Upper lobe of left lung (tissue), 6 donors: ENCODE measurements at regions not wholly inside any gene's neighbourhood (a gene's known extent, or its start where the extent isn't known, plus 50 kb on each side); places are given as distances from the start of the nearest gene placed in this dataset.

Source experiments
- ATAC-seq, 2 donors: fragments of 200-7000 bp; cut with Tn5 transposase; one replicate each; pipeline ENCODE4 v1.9.1; 2022; ENCODE audit warnings: mild to moderate bottlenecking in 2 of 2, moderate library complexity in 2 of 2; ENCODE audit not compliant: low FRiP score in 2 of 2
- DNase-seq, 2 donors: peaks; one replicate each; pipeline ENCODE4 v3.0.0-alpha.2; 2019 to 2020
- H3K27ac ChIP-seq, 4 donors: fragments of 200-600 bp; sonication (generic); one replicate each; pipeline ENCODE4 v1.5.1; 2016 to 2019
- H3K27me3 ChIP-seq, 4 donors: fragments of 200-600 bp; sonication (generic); one replicate each; pipeline ENCODE4 v1.5.1; 2017 to 2019
- H3K36me3 ChIP-seq, 4 donors: fragments of 200-600 bp; sonication (generic); one replicate each; pipeline ENCODE4 v1.5.1; 2016 to 2019
- H3K4me1 ChIP-seq, 4 donors: fragments of 200-600 bp; sonication (generic); one replicate each; pipeline ENCODE4 v1.5.1; 2018 to 2019
- H3K4me3 ChIP-seq, 4 donors: fragments of 200-600 bp; sonication (generic); one replicate each; pipeline ENCODE4 v1.5.1; 2017 to 2019; ENCODE audit warnings: mild to moderate bottlenecking in 2 of 4, moderate library complexity in 1 of 4
- H3K9me3 ChIP-seq, 4 donors: fragments of 200-600 bp; sonication (generic); one replicate each; pipeline ENCODE4 v1.5.1; 2018 to 2019
- EP300 ChIP-seq, 4 donors: sonication (generic); formaldehyde crosslinking; IDR thresholded peaks; one replicate each; pipeline ENCODE4 v1.5.1; 2017; ENCODE audit warnings: antibody characterized with exemption in 4 of 4, control low read depth in 2 of 4
- POLR2A ChIP-seq, 4 donors: fragments of 450-650 bp; IDR thresholded peaks; one replicate each; pipeline ENCODE4 v1.5.1; 2016 to 2017; ENCODE audit warnings: antibody characterized with exemption in 4 of 4, mild to moderate bottlenecking in 2 of 4
- POLR2AphosphoS5 ChIP-seq, 2 donors: sonication (generic); formaldehyde crosslinking; IDR thresholded peaks; one replicate each; pipeline ENCODE4 v1.5.1; 2017; ENCODE audit warnings: antibody characterized with exemption in 2 of 2
- WGBS, 2 donors: methylation state at CpG; one replicate each; pipeline ENCODE4 v1.1.5; 2017 to 2018; 5-methylcytosine and 5-hydroxymethylcytosine counted together
- TF ChIP-seq, protein P1 (sequence below), 6 experiments: fragments of 450-650 bp in 4 of 6; fragments of 200-600 bp in 2 of 6; sonication (generic) in 2 of 6; IDR thresholded peaks; one replicate each; pipeline ENCODE4 v1.5.1; 2016 to 2019; ENCODE audit warnings: antibody characterized with exemption in 6 of 6
- donor health status: DM: no; HTN: no; CAD: no; lungs with moderate emphysema.
- donor health status: DM: no; HTN: yes; CAD: no; lungs with severe emphysema.

DNA sequence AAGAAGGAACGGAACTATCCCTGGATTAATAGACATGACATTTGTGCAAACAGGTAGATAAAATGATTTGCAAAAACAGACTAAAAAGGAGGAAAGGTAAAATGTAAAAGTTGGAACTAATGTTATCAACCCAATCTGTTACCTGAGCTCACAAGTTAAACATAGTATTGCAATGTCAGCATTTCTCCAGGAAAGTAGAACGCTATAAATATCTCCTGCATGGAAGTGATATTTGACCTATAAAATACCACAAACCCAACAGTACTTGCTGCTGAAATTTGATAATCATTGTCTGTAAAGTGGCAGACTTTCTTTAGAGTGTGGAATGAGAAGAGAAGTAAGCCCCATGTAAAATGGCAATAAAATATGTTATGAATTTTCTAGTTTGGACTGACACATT, 1435.7 kb downstream of the LRFN5 start:
- Histone ChIP-seq H3K36me3 (no peaks in the 10 kb centered on the region), H3K27ac (no peak overlapping the region), H3K9me3 (no peaks in the 10 kb centered on the region), H3K27me3 (no peaks in the 10 kb centered on the region), H3K4me1 (no peaks in the 10 kb centered on the region), H3K4me3 (no peak overlapping the region)
- no peak for DNase-seq
- TF ChIP-seq EP300 (IDR thresholded peaks at IDR 0.05) (no peak), POLR2A (IDR thresholded peaks at IDR 0.05) (no peak), POLR2AphosphoS5 (IDR thresholded peaks at IDR 0.05) (no peak)
- TF ChIP-seq, protein P1, sequence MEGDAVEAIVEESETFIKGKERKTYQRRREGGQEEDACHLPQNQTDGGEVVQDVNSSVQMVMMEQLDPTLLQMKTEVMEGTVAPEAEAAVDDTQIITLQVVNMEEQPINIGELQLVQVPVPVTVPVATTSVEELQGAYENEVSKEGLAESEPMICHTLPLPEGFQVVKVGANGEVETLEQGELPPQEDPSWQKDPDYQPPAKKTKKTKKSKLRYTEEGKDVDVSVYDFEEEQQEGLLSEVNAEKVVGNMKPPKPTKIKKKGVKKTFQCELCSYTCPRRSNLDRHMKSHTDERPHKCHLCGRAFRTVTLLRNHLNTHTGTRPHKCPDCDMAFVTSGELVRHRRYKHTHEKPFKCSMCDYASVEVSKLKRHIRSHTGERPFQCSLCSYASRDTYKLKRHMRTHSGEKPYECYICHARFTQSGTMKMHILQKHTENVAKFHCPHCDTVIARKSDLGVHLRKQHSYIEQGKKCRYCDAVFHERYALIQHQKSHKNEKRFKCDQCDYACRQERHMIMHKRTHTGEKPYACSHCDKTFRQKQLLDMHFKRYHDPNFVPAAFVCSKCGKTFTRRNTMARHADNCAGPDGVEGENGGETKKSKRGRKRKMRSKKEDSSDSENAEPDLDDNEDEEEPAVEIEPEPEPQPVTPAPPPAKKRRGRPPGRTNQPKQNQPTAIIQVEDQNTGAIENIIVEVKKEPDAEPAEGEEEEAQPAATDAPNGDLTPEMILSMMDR (IDR thresholded peaks at IDR 0.05): no peak
- no peak for ATAC-seq
- 33 to 47% methylated on average over 2 of the region's 2 CpGs for WGBS, 2 donors

DNA sequence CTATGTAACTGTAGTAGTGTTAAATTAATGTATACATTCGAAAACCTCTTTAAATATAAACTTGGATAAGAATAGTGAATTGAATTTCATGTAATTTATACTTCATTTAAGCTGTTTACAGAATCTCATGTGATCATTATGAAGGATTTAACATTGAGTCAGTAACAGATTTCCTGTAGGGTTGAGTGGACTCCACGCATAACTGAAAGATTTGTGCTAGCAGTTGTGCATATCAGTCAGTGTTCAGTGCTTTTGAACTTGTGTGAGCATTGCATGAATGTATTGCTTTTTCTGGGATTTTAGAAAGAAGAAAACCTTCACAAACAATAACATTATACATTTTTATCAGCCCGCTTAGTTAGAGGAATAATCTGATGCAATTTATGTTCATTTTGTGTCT, 1435.3 kb downstream of the LRFN5 start:
- no peak overlapping the region for H3K4me3 ChIP-seq
- 61 to 70% methylated on average over 3 of the region's 3 CpGs for WGBS, 2 donors
- TF ChIP-seq, protein P1 (IDR thresholded peaks at IDR 0.05): no peak
- TF ChIP-seq EP300 (IDR thresholded peaks at IDR 0.05) (no peak), POLR2A (IDR thresholded peaks at IDR 0.05) (no peak), POLR2AphosphoS5 (IDR thresholded peaks at IDR 0.05) (no peak)

DNA sequence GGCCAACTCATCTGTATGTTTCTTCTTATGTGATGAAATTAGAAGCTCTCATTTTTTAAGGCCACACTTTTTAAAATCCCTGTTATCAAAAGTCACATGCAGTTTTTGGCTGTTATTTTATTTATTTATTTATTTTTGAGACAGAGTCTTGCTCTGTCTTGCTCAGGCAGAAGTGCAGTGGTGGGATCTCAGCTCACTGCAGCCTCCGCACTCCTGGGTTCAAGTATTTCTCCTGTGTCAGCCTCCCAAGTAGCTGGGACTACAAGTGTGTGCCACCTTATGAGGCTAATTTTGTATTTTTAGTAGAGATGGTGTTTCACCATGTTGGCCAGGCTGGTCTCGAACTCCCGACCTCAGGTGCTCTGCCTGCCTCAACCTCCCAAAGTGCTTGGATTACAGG, 1434.5 kb downstream of the LRFN5 start:
- H3K27ac ChIP-seq: no peak overlapping the region
- DNase-seq: no peak
- H3K36me3 ChIP-seq: no peaks in the 10 kb centered on the region
- no peak for ATAC-seq
- no peaks in the 10 kb centered on the region for H3K4me1 ChIP-seq
- no peaks in the 10 kb centered on the region for H3K27me3 ChIP-seq
- TF ChIP-seq POLR2AphosphoS5 (IDR thresholded peaks at IDR 0.05): no peak
- TF ChIP-seq, protein P1 (IDR thresholded peaks at IDR 0.05): no peak
- no peak for TF ChIP-seq POLR2A (IDR thresholded peaks at IDR 0.05)
- no peak for TF ChIP-seq EP300 (IDR thresholded peaks at IDR 0.05)
- no peak overlapping the region for H3K4me3 ChIP-seq
- 94 to 96% methylated on average over 3 of the region's 3 CpGs for WGBS, 2 donors
- no peaks in the 10 kb centered on the region for H3K9me3 ChIP-seq

More for the DNA sequence above, 1435.3 kb downstream of the LRFN5 start:
- no peak for ATAC-seq
- H3K4me1 ChIP-seq: no peaks in the 10 kb centered on the region
- H3K27ac ChIP-seq: no peak overlapping the region
- H3K36me3 ChIP-seq: no peaks in the 10 kb centered on the region
- no peaks in the 10 kb centered on the region for H3K27me3 ChIP-seq
- no peaks in the 10 kb centered on the region for H3K9me3 ChIP-seq
- DNase-seq: no peak

DNA sequence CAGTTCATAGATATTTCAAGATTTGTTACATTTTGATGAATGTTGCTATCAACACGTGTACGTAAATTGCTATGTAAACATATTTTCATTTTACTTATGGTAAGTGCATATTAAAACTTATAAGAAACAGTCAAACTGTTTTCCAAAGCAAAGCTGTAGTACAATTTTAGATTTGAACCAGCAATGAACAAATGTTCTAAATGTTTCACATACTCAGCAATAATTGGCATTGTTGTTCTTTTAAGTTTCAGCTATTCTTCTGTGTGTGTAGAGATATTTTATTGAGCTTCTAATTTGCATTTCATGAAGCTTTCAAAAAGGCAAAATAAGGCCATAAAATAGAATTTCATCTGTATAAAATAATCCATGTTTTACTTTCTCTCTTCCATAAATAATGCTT, 1433.2 kb downstream of the LRFN5 start:
- WGBS, 2 donors: 87 to 89% methylated on average over 2 of the region's 2 CpGs
- H3K27ac ChIP-seq: no peak overlapping the region
- no peaks in the 10 kb centered on the region for H3K9me3 ChIP-seq
- no peaks in the 10 kb centered on the region for H3K36me3 ChIP-seq
- H3K4me1 ChIP-seq: no peaks in the 10 kb centered on the region
- DNase-seq (no peak), ATAC-seq (no peak)
- H3K27me3 ChIP-seq: no peaks in the 10 kb centered on the region
- no peak overlapping the region for H3K4me3 ChIP-seq
- no peak for TF ChIP-seq POLR2A (IDR thresholded peaks at IDR 0.05)
- TF ChIP-seq POLR2AphosphoS5 (IDR thresholded peaks at IDR 0.05): no peak
- TF ChIP-seq EP300 (IDR thresholded peaks at IDR 0.05): no peak
- TF ChIP-seq, protein P1 (IDR thresholded peaks at IDR 0.05): no peak

DNA sequence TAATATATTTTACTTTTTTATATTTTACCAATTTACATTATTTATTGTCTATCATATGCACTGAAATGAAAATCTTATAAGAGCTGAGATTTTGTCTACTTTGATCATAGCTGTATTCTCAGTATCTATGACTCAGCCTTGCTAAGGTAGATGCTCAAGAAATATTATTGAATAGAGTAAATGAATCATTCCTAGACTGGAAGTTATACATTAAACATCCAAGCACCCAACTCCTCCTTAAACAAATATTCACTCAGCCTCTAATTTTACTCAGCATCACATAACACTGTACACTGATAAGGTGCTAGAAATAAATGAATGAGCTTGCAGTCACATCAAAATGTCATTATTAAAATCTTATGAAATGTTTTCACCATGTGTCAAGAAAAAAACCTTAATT, 1424.9 kb downstream of the LRFN5 start:
- Histone ChIP-seq H3K4me1 (no peaks in the 10 kb centered on the region), H3K36me3 (no peaks in the 10 kb centered on the region), H3K9me3 (no peaks in the 10 kb centered on the region), H3K27ac (no peak overlapping the region), H3K27me3 (no peaks in the 10 kb centered on the region), H3K4me3 (no peak overlapping the region)
- ATAC-seq (no peak), DNase-seq (no peak)
- no peak for TF ChIP-seq POLR2AphosphoS5 (IDR thresholded peaks at IDR 0.05)
- TF ChIP-seq, protein P1 (IDR thresholded peaks at IDR 0.05): no peak
- no peak for TF ChIP-seq POLR2A (IDR thresholded peaks at IDR 0.05)
- TF ChIP-seq EP300 (IDR thresholded peaks at IDR 0.05): no peak
